Chondrocyte (in vitro differentiated cells): ENCODE measurements at regions not wholly inside any gene's neighbourhood (a gene's known extent, or its start where the extent isn't known, plus 50 kb on each side); places are given as distances from the start of the nearest gene placed in this dataset.
A peak's percentile ranks its signal among the peaks of the same experiment; 100 is the strongest.
"Not testable (repeated sequence)": the region's sequence is repeated elsewhere in the genome, so short reads cannot be mapped to it uniquely, and the experiment has no call there.

ENCODE experiments used
- DNase-seq: peaks from one replicate; pipeline ENCODE4 v3.0.0; 2021; ENCODE audit warnings: mixed read lengths, low spot score
- H3K27ac Mint-ChIP-seq: one replicate; pipeline ENCODE4 v1.8.0; 2021; ENCODE audit warnings: mild to moderate bottlenecking, moderate library complexity, mixed read lengths; ENCODE audit not compliant: unreplicated experiment
- H3K27me3 Mint-ChIP-seq: 2 replicates; pipeline ENCODE4 v1.8.0; 2021; ENCODE audit warnings: low read depth, mixed read lengths
- H3K36me3 Mint-ChIP-seq: 2 replicates; pipeline ENCODE4 v1.8.0; 2021; ENCODE audit warnings: low read depth, mixed read lengths
- H3K4me1 Mint-ChIP-seq: 2 replicates; pipeline ENCODE4 v1.8.0; 2021; ENCODE audit warnings: low read depth, mild to moderate bottlenecking, mixed read lengths
- H3K4me3 Mint-ChIP-seq: one replicate; pipeline ENCODE4 v1.8.0; 2021; ENCODE audit warnings: mild to moderate bottlenecking, moderate library complexity, mixed read lengths; ENCODE audit not compliant: unreplicated experiment
- H3K9me3 Mint-ChIP-seq: 2 replicates; pipeline ENCODE4 v1.8.0; 2021; ENCODE audit warnings: low read depth, mixed read lengths
- CTCF ChIP-seq: fragments of 200-600 bp; sonication (generic); IDR thresholded peaks from 2 replicates; pipeline ENCODE4 v1.5.0; 2021; ENCODE audit warnings: antibody characterized with exemption, mild to moderate bottlenecking, moderate library complexity

- no peak for TF ChIP-seq CTCF
- H3K27ac Mint-ChIP-seq: no peak overlapping the region
- peaks cover 15% of the 10 kb centered on the region for H3K27me3 Mint-ChIP-seq
- no peak overlapping the region for H3K4me3 Mint-ChIP-seq
- H3K9me3 Mint-ChIP-seq: peaks cover 16% of the 10 kb centered on the region
- DNase-seq: peak; percentile 37
- H3K36me3 Mint-ChIP-seq: no peaks in the 10 kb centered on the region
- no peaks in the 10 kb centered on the region for H3K4me1 Mint-ChIP-seq
These were observed 390.5 kb upstream of the TECRL start for GRCh38 chr4:64799751-64800150.

- not testable (repeated sequence) for H3K4me1 Mint-ChIP-seq, DNase-seq, H3K4me3 Mint-ChIP-seq, H3K9me3 Mint-ChIP-seq, H3K36me3 Mint-ChIP-seq, H3K27ac Mint-ChIP-seq
- peaks cover 17% of the 10 kb centered on the region for H3K27me3 Mint-ChIP-seq
These were observed 389.6 kb upstream of the TECRL start for GRCh38 chr4:64798828-64799227.

- Mint-ChIP-seq H3K27me3 (peaks cover 13% of the 10 kb centered on the region), H3K9me3 (no peaks in the 10 kb centered on the region), H3K4me1 (no peaks in the 10 kb centered on the region), H3K27ac (no peak overlapping the region), H3K36me3 (no peaks in the 10 kb centered on the region), H3K4me3 (no peak overlapping the region)
- no peak for TF ChIP-seq CTCF
- no peak for DNase-seq
These were observed 387.3 kb upstream of the TECRL start for GRCh38 chr4:64796581-64796980.

- no peak for DNase-seq
- H3K27ac Mint-ChIP-seq: no peak overlapping the region
- H3K9me3 Mint-ChIP-seq: no peaks in the 10 kb centered on the region
- H3K36me3 Mint-ChIP-seq: no peaks in the 10 kb centered on the region
- no peak for TF ChIP-seq CTCF
- H3K27me3 Mint-ChIP-seq: peaks cover 7% of the 10 kb centered on the region
- no peak overlapping the region for H3K4me3 Mint-ChIP-seq
- H3K4me1 Mint-ChIP-seq: peaks cover 8% of the 10 kb centered on the region
These were observed 374.9 kb upstream of the TECRL start for GRCh38 chr4:64784125-64784524.

- peaks cover 8% of the 10 kb centered on the region for H3K4me1 Mint-ChIP-seq
- DNase-seq: no peak
- no peak overlapping the region for H3K4me3 Mint-ChIP-seq
- no peaks in the 10 kb centered on the region for H3K9me3 Mint-ChIP-seq
- peaks cover 9% of the 10 kb centered on the region for H3K27me3 Mint-ChIP-seq
- peak; percentile 90 for TF ChIP-seq CTCF
- no peak overlapping the region for H3K27ac Mint-ChIP-seq
- no peaks in the 10 kb centered on the region for H3K36me3 Mint-ChIP-seq
These were observed 372.6 kb upstream of the TECRL start for GRCh38 chr4:64781737-64782326.

- no peak for DNase-seq
- Mint-ChIP-seq H3K4me1 (peaks cover 8% of the 10 kb centered on the region), H3K27ac (no peak overlapping the region), H3K27me3 (peaks cover 9% of the 10 kb centered on the region), H3K9me3 (no peaks in the 10 kb centered on the region), H3K36me3 (no peaks in the 10 kb centered on the region), H3K4me3 (no peak overlapping the region)
- TF ChIP-seq CTCF: no peak
These were observed 371.4 kb upstream of the TECRL start for GRCh38 chr4:64780664-64781063.
